Choroid plexus epithelial cell (primary cell): ENCODE measurements at regions not wholly inside any gene's neighbourhood (a gene's known extent, or its start where the extent isn't known, plus 50 kb on each side); places are given as distances from the start of the nearest gene placed in this dataset.

ENCODE experiments used
- DNase-seq: peaks from one replicate; pipeline ENCODE4 v3.0.0-alpha.2; 2010; ENCODE audit warnings: low read depth
- H3K4me3 ChIP-seq: 2 replicates; pipeline ENCODE4 v1.5.1; 2011; ENCODE audit warnings: low read depth, mild to moderate bottlenecking, control low read depth, low read length, moderate library complexity
- TF ChIP-seq, protein P1 (sequence below): conservative IDR thresholded peaks from 2 replicates; pipeline ENCODE4 v1.5.1; 2011; ENCODE audit warnings: low read depth, mild to moderate bottlenecking, control low read depth, inconsistent platforms, low read length, moderate library complexity

DNA sequence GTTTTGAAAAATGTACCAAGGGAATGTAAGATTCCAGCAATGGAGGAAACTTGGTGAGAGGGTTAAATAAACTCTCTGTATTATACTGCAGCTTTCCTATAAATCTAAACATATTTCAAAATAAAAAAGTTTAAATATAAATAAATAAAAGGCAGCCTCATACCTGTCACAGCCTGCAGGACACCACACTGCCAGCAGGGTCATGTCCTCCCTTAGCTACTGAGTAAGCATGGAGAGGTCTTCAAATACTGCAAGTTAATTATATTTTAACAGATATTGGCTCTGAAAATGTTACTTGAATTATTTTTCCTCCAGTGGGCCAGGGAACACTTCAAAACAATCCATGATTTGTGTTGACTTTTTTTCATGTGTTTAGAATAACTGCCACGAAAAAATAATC, 852.8 kb upstream of the PCDH7 start:
- no peak for DNase-seq
- H3K4me3 ChIP-seq = no peak overlapping the region
- TF ChIP-seq, protein P1, sequence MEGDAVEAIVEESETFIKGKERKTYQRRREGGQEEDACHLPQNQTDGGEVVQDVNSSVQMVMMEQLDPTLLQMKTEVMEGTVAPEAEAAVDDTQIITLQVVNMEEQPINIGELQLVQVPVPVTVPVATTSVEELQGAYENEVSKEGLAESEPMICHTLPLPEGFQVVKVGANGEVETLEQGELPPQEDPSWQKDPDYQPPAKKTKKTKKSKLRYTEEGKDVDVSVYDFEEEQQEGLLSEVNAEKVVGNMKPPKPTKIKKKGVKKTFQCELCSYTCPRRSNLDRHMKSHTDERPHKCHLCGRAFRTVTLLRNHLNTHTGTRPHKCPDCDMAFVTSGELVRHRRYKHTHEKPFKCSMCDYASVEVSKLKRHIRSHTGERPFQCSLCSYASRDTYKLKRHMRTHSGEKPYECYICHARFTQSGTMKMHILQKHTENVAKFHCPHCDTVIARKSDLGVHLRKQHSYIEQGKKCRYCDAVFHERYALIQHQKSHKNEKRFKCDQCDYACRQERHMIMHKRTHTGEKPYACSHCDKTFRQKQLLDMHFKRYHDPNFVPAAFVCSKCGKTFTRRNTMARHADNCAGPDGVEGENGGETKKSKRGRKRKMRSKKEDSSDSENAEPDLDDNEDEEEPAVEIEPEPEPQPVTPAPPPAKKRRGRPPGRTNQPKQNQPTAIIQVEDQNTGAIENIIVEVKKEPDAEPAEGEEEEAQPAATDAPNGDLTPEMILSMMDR = no peak

DNA sequence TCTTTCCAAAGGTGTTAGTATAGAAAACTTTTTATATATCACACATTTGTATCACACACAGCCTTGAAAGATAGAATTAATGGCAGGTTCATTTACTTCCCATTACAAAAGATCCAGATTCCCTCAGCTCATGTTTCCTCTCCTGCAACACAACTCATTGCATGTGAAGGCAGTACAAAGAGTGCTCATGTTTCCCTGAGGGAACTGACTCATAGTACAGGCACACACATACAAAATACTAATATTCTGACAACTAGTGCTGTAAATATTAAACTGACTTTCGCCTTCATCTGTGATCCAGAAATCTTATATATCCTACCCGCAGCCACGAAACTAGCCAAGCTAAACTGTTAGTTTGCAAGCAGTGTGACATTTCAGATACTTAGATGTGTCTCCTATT, 819.8 kb upstream of the PCDH7 start:
- H3K4me3 ChIP-seq = no peak overlapping the region
- DNase-seq = no peak
- TF ChIP-seq, protein P1 = no peak

DNA sequence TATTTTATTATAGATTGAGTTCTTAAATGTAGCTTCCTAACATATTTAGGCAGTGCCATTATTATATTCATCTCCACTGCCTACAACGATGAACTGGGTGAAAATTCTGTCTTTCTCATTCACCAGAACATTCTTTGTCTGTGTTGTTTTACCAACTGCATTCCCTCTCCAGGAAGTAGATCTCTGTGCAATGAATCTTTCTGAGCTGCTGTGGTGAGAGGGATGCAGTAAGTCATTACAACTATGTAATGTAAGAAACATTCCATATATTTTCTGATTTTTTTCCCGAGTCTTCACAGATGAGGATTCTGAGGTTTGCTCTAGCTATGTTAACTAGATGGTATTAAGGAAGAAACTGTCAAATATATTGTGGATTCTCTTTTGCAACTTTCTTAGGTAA, 811.9 kb upstream of the PCDH7 start:
- no peak overlapping the region for H3K4me3 ChIP-seq
- DNase-seq = no peak
- TF ChIP-seq, protein P1 = no peak

DNA sequence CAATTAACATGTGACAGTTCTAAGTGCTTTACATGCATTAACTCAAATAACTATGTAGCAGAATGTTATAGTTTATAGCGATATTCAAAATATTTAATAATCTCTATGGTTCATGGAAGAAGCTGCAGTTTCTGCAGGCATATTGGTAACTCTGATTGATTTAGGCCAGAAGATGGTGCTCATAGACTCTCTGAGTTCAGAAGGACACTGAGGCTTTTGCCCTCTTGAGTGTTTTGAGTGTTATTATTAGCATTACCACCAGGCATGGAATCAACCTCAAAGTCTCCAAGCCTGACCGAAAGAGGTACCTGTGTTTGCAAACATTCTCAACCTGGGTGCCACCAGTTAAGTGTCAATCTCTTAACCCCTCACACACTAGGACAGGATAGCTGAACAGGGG, 792.3 kb upstream of the PCDH7 start:
- TF ChIP-seq, protein P1 = no peak
- H3K4me3 ChIP-seq = no peak overlapping the region
- DNase-seq = no peak

DNA sequence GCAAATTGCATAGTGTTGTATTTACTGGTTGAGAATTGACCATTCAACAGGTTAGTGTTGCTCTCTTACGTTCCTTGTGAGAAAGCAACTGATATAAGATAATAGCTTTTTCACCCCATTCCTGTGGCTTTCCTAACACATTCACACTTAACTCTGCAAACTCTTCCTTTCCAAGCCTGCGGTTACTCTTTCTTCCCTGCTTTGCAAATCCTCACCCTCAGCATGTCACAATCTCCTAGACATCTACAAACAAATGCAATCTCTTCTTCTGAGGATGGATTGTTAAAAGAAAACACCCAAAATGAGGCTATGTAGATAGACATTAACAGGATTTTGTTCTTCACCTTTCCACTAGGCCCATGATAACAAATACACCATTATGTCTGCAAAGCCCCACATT, 771.7 kb upstream of the PCDH7 start:
- H3K4me3 ChIP-seq = no peak overlapping the region
- DNase-seq = no peak
- TF ChIP-seq, protein P1 = no peak

DNA sequence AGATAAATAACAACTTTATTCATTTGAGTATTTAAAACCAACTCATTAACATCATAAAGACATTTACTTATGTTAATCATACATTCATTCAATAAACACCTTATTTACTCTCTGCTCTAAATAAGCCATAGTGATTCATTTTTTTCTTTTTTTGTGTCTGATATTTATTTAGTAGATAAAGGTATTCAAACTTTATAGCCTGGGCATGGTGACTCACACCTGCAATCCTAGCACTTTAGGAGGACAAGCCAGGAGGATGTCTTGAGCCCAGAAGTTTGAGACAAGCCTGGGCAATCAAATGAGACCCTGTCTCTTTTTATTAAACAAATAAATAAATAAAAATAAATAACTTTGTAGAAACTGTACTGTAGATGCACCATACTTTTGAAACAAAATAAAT, 771.3 kb upstream of the PCDH7 start:
- no peak overlapping the region for H3K4me3 ChIP-seq
- TF ChIP-seq, protein P1 = no peak

DNA sequence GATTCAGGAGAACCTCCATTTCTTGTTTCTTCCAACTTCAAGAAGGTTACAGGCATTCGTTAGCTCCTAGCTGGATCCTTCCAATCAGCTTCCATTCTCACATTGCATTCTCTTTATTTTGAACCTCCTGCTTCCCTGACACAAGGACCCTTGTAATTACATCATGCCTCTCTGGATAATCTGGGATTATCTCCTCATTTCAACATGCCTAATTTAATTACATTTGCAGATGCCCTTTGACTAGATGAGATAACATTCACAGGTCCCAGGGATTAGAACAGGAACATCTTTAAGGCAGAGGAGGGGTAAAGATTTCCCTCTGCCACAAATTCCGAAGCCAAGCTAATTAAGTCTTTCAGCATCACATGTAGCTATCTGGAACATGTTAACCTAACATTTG, 753.8 kb upstream of the PCDH7 start:
- DNase-seq = no peak
- TF ChIP-seq, protein P1 = no peak
- no peak overlapping the region for H3K4me3 ChIP-seq

More for the DNA sequence above, 771.3 kb upstream of the PCDH7 start:
- DNase-seq = no peak
